GM20431 (cell line): ENCODE measurements at regions not wholly inside any gene's neighbourhood (a gene's known extent, or its start where the extent isn't known, plus 50 kb on each side); places are given as distances from the start of the nearest gene placed in this dataset.

Experiments
- in situ Hi-C: fragments of 300-500 bp; cut with MseI, MboI; formaldehyde crosslinking; loops from one replicate; pipeline ENCODE4 v1.15.0; 2020; ENCODE audit warnings: low sequenced_read_pairs; ENCODE audit not compliant: unreplicated experiment

DNA sequence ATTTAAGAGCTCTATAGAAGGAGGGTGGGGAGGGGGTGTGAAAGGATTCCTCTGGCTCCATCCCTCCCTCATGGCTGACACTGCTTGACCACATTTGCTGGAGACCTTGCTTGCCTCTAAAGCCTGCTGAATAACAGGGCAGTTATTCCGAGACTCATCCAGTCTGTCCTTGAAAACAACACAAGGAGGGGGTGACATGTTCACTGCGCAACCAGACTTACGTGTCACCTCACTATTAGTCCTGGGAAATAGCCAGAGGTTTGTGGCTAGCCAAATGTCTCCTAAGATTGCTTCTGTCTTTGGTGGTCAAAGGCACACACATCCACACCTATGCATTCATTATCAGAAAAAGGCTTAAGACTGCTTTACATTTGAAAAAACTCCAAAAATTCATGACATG is 256.2 kb upstream of the SKOR2 start:
- in situ Hi-C loops: no loop called here

DNA sequence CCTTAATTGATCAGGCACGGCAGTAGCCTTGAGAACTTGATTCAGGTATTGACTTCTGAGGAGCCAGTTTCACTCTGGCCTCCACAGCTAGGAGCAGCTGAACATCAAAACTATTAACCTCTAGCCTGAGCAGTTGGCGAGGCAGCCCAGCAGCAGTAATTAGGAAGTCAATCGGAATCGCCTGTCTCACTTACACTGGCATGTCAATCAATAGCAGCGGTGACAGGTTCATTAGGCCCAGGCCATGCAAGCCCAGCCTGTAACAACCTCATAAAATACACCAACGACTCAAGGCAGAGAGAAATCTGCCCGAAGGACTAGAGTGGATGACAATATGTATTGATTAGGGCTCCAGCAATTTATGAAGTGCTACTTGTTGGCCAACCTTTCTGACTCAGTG is 255.4 kb upstream of the SKOR2 start:
- in situ Hi-C loops: no loop called here

DNA sequence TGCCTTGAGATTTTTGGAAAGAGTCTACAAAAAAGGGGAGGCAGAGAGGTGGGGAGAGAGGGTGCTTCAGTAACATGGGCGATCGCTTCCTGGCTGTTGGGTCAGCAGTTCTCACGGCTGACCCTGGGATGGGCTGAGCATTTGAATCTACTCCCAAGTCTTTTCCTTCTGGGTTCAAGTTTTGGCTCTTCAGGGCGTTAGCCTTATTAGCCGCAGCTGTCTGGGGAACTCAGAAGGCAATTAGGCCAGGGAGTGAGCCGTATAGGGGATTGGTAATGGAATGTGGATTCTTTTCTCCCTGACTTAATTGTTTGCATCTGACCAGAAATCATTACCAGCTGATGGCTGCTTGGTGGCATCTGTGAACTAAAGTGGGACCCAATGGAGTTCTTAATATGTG is 250.5 kb upstream of the SKOR2 start:
- in situ Hi-C loops: no loop called here

DNA sequence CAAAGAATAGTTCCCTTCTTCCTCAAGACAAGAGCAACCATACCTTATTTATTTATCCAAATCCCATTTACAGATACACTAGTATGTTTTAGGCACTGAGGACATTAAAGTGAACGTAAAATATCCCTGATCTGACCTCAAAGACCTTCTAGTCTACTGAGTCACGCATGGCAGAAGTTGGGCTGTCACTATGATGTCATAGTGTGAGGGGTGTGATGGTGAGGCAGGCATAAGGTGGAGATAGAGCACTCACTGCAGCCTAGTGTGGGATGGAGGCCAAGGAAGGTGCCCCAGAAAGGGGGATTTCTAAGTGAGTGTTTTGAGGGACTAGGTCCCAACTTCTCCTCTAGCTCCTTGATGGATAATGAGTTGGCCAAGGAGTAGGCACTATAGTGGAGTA is 249.5 kb upstream of the SKOR2 start:
- in situ Hi-C loops: no loop called here

DNA sequence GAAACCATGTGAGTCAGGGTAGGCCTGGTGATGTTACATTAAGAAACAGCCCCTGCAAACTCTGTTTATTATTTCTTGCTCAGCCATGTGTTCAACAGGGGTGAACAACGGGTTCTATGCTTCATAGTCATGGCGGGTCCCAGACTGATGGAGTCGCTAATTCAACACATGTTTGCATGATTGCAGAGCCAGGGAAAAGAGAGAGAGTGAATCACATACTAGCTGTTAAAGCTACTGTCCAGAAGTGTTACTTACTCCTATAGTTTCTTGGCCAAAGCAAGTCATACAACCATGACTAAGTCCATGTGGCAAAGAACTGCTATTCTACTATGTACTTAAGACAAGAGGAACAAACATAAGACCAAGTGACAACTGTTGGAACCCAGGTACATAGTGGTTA is 241.2 kb upstream of the SKOR2 start:
- in situ Hi-C loops: no loop called here

DNA sequence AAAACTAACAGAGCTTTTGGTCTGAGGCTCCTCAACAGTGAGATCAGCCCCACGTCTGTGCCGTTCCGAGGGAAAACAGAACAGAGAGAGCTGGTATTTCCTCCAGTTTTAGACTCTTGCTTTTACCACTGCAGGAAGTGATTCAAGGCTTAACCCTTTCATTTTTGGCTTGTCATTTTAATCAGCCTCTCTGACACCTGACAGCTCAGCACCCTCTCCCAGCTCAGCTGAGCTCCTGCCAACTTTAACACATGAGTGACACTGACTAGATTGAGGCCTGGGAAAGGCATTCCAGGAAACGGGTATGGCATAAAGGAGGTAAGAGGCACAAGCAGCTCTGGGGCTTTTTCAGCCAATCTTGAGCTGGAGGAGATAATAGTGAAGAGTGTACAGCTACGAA is 239.4 kb upstream of the SKOR2 start:
- in situ Hi-C loops: no loop called here

DNA sequence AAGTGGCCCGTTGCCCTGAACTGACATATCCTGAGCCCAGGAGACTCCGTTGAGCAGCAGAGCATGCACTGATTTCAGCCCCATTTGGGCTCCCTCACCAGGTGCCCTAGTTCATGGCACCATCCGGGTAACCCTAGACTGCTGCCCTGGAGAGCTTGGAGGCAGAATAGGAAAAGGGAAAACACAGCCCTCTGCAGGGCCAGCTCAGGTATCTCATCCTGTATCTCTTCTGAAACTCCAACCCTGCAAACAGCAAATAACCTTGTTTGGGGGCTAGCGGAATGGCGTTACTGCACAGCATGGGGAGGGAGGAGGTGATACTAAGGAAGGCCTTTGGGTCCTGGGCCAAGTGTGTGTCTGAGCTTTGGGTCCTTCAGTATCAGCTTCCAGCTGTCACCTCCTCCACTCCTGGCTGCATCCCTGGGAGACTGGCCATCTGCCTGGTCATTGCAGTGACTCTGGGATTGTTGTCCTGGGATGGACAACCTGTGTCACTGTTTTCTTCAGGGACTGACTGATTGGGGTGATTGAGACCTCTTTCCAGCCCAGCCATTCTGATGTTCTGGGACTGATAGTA is 233.8 kb upstream of the SKOR2 start:
- in situ Hi-C loops: no loop called here

DNA sequence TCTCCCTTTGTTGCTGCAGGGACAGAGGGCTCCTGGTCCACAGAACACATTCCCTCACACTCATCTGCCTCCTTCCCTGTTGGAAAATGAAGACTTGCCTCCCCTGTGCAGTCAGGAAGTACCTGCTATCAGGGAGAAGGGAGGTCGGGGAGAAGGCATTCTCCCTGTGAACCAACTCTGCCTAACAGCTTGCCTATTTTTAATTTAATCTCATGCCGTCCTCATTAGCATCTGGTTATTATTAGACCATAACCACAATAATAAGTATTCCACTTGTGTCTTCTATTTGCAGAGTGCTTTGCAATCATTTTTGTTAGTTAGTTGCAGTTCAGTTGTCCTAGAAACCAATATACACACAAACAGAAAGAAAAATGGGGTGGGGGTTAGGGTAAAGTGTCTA is 232.6 kb upstream of the SKOR2 start:
- in situ Hi-C loops: no loop called here

DNA sequence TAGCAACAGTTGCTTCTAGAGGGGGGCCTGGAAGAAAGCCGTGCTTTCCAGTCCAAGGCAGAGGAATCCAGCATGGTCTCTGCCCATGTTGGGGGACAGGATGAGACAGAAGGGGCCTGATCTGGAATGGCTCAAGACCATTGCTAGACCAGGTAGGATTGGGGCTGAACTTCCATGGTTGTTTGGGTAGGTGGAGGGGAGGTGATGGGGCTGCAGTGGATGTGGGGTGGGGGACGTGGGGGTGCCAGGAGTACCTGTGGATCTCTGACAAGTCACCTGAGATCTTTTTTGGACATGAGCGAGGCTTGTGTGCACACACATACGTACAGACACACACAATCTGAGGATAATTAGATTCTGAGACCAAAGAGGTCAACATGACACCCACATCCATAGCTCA is 228.7 kb upstream of the SKOR2 start:
- in situ Hi-C loops: no loop called here

DNA sequence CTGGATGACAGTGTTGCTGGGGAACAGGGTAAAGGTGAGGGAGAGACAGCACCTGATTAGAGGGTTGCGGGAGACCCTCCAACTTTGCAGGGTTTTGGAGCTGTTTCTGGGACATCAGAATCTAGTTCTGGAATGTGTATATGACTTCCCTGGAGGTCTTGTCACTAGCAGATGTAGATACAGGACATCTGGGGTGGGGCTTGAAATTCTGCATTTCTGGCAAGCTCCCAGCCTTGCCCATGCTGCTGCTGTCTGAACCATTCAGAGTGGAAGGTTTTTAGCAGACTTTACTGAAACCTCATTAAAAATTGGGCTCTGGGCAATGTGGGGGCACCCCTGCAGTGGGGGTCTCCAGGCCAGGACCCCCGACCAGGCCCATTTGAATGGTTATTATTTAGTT is 220.3 kb upstream of the SKOR2 start:
- in situ Hi-C loops: no loop called here

DNA sequence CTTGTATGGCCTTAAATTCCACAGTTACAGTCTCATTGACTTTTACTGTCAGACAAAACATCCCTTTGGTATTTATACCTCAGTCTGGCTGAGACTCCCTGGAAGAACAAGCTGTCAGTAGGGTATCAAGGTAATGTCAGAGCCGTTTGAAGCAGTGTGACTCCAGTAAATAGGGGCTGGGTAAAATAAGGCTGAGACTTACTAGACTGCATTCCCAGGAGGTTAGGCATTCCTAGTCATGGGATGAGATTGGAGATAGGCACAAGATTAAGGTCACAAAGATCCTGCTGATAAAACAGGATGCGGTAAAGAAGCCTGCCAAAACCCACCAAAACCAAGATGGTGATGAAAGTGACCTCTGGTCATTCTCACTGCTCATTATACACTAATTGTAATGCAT is 219.5 kb upstream of the SKOR2 start:
- in situ Hi-C loops: no loop called here

DNA sequence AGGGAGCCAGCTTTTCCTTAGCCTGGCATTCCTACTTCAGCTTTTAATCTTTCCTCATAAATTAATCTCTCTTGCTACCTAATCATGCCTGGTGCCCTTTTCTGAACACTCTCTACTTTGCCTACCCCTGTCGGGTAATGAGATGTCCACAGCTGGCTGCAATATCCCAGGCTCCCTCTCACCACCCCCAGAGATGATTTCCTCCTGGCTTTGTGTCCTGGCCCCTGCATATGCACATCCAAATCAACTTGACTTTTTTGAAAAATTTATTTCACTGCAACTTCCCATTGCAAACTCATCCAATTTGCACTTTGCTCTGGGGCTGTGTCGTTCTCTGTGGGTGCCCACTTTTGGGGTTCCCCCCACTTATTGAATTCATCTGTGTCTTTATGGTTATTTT is 218.1 kb upstream of the SKOR2 start:
- in situ Hi-C loops: no loop called here

DNA sequence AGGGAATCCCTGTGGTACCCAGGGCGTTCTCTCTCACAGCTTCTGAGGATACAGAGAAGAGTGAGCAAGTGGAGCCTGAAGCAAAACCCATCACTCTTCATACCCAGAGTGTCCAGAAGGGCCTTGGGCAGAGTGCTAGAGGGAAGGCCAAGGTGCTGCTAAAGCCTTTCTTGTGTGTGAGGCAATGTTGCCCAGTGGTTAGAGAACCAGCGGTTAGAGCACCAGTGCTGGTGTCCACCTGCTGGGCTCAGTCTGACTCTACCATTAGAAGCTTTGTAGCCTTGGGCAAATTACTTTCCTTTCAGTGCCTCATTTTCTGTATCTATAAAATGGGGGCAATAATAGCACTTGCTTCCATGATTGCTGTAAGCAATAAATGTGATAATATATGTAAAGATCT is 210.5 kb upstream of the SKOR2 start:
- in situ Hi-C loops: no loop called here

DNA sequence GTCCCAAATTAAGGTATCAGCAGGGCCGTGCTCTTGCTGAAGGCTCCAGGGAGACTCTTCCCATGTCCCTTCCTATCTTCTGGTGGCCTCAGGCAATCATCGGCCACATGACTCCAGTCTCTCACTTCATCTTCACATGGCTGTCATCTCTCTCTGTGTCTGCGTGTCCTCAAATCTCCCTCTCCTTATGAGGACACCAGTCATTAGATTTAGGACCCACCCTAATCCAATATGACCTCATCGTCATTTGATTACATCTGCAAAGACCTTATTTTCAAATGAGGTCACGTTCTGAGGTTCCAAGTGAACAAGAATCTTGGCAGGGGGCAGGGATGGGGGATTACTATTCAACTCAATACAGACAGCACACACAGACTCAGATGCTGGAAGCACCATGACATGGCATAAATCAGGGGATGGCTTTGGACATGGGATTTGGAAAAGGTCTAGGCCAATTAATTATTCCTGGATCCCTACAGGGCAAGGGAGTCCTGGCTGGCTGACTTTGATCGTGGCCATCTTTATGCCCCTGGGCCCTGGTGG is 210.0 kb upstream of the SKOR2 start:
- in situ Hi-C loops: no loop called here

DNA sequence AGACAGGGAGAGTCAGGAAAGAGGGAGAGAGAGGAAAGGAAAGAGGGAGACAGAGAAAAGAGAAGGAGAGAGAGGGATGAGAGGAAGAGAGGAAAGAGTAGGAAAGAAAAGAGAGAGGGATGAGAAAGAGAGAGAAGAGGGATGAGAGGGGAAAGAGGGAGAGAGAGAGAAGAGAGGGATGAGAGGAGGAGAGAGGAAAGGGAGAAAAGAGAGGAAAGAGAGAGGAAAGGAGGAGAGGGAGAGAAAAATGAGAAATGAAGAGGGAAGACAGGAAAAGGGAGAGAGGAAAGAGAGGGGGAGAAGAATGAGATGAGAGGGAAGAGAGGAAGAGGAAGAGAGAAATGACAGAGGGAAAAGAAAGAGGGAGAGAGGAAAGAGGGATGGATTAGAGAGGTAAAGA is 207.0 kb upstream of the SKOR2 start:
- in situ Hi-C loops: no loop called here

DNA sequence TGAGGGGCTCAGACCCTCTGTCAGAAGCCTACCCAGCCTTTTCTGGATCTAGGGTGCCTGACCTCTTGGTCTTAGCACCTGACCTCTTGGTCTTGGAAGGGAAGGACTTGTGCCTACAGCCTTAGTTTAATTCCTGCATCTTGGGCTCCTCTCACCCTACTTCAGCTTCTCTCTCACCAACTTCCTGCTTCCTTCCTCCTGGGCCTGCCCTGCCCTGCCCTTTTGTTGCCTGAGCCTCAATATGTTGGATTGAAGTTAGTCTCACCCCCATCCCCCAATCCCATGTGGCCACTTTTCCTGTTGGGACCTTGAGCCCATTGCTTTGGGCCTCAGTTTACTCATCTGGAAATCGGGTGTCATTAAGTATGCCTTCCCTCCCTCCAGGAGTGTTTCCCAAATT is 206.2 kb upstream of the SKOR2 start:
- in situ Hi-C loops: no loop called here

DNA sequence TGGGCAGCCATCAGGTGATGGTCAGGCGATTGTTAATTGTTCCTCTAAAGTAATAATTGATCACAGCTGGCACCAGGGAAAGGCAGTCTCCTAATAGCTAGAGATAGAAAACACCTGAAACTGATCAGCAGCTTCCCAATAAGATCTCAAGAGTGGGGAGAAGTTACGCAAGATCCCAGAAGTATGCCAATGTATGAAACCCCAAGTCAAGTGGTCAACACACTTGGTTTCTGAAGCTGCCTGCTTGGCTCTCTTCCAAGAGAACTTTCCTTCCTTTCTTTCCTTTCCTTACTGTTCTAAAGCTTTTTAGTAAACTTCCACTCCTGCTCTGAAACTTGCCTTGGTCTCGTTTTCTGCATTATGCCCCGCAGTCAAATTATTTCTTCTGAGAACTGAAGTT is 201.6 kb upstream of the SKOR2 start:
- in situ Hi-C loops: no loop called here

DNA sequence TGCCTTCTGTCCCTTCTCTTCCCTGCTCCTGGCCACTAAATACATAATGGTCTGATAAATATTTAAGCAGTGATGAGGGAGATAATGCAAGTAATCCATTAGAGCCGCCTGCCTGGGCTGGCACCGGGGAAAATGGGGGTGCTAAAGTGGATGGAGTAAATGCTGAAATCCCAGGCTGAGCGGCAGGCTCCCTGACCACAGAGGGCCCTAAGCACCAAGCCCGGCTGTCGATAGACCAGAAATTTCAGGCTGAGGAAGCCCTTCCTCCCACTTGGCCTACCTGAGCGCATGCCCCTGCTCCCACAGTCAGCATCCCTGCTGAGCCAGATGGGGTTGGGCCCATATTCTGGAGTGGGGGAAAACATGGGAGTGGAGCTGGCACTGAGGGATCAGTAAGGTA is 197.5 kb upstream of the SKOR2 start:
- in situ Hi-C loops: no loop called here

DNA sequence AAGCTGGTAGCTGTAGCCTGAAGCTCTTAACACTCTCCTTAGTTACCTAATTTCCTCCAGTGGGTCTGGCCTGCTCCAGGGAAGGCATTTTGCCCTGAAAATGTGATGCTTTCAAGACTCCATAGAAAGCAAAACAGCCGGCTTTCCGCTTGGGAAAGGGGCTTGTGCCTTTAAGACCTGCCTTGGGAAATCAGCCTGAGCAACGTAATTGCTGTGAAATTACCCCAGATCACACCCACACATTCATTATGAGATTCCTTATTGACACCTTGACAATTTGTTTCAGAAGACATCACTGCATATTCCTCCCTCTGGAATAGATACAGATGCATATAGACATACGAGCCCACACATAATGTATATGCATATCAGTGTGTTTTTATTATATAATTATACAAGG is 190.5 kb upstream of the SKOR2 start:
- in situ Hi-C loops: no loop called here

DNA sequence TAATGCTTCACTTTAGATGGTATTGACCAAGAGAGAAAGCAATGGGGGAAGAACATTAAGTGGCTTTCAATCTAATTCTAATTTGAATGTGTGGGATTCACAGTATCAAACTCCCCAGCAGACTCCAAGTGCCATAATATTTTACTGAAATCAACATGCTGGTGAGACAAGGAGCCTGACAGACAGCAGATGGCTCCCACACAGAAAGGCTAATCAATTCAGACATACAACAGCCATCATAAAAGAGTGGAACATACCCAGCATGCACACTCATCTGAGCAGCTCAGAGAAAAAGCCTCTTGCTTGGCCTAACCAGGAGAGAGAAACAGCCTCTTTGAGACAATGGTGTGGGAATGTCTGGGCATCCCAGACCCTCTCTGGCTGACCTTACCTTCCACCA is 186.5 kb upstream of the SKOR2 start:
- in situ Hi-C loops: no loop called here

DNA sequence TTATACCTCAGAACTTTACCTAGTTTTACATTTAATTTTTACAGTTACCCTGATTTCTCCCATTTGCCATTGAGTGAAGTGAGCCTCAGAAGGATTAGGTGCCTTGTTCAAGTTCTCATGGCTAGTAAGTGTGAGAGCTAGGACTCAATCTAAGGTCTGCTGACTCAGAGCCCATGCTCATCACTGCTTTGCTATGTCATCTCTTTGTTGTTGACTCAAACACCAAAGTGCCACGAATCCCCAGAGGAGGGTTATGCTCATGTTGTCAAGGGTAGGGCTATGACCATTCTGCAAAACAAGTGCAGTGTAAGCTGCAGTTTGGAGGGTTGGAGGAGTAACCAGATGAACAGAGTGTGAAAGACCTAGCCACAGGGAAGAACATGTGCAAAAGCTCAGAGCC is 185.4 kb upstream of the SKOR2 start:
- in situ Hi-C loops: no loop called here

DNA sequence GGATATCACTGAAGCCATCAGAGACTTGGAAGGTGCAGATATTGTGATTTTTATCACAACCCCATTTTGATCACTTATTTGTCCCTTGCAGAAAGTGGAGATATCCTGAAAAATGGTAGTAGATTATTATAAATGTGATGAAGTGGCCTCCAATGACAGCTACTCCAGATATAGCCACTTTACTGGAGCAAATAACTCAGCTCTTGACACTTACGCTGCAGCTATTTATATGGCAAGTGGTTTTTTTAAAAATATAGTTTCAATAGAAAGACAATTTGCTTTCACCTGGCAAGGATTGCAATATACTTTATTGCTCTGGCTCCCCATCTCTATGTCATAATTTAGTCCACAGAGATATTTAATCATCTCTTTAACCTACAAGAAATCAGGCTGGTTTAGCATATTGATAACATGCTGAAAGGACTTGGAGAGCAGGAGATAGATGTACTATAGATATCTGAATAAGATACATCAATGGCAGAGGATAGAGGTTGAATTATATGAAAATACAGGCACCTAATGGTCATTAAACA is 182.8 kb upstream of the SKOR2 start:
- in situ Hi-C loops: no loop called here
